Cardiac muscle cell (in vitro differentiated cells and primary cell): ENCODE measurements at regions not wholly inside any gene's neighbourhood (a gene's known extent, or its start where the extent isn't known, plus 50 kb on each side); places are given as distances from the start of the nearest gene placed in this dataset.
"Not testable (repeated sequence)": the region's sequence is repeated elsewhere in the genome, so short reads cannot be mapped to it uniquely, and the experiment has no call there.

ENCODE experiments used
- DNase-seq, 2 donors: peaks; one replicate each; pipeline versions ENCODE4 v3.0.0 to v3.0.0-alpha.2; 2010 to 2017; ENCODE audit warnings: low read depth in 1 of 2, low spot score in 1 of 2
- H3K27ac ChIP-seq: fragments of 200-600 bp; sonication (generic); 2 replicates; pipeline ENCODE4 v1.5.1; 2016
- H3K27me3 ChIP-seq: fragments of 200-600 bp; sonication (generic); 2 replicates; pipeline ENCODE4 v1.6.0; 2016; ENCODE audit warnings: control low read depth
- H3K36me3 ChIP-seq: fragments of 200-600 bp; sonication (generic); 2 replicates; pipeline ENCODE4 v1.5.1; 2016; ENCODE audit warnings: control low read depth
- H3K4me1 ChIP-seq: fragments of 200-600 bp; sonication (generic); 2 replicates; pipeline ENCODE4 v1.8.1; 2017; ENCODE audit warnings: low read depth, mild to moderate bottlenecking, mixed run types
- H3K4me3 ChIP-seq: fragments of 200-600 bp; sonication (generic); 2 replicates; pipeline ENCODE4 v1.5.1; 2016; ENCODE audit warnings: mild to moderate bottlenecking
- H3K9me3 ChIP-seq: fragments of 200-600 bp; sonication (generic); 2 replicates; pipeline ENCODE4 v1.5.1; 2017; ENCODE audit warnings: low read depth, mild to moderate bottlenecking, control low read depth
- CTCF ChIP-seq: IDR thresholded peaks from 2 replicates; pipeline ENCODE4 v1.5.1; 2012; ENCODE audit warnings: low read depth, mild to moderate bottlenecking, low read length

- Histone ChIP-seq H3K9me3 (no peaks in the 10 kb centered on the region), H3K36me3 (no peaks in the 10 kb centered on the region)
- TF ChIP-seq CTCF: no peak
Measured at GRCh38 chr6:68127074-68127473, 508.0 kb upstream of the ADGRB3 start.

GRCh38 chr6:68126089-68126749 lies 508.9 kb upstream of the ADGRB3 start:
- no peaks in the 10 kb centered on the region for H3K9me3 ChIP-seq
- H3K27me3 ChIP-seq: no peaks in the 10 kb centered on the region
- no peak for DNase-seq
- H3K27ac ChIP-seq: no peak overlapping the region
- TF ChIP-seq CTCF: no peak
- H3K4me3 ChIP-seq: no peak overlapping the region
- no peaks in the 10 kb centered on the region for H3K36me3 ChIP-seq
- no peaks in the 10 kb centered on the region for H3K4me1 ChIP-seq

More at GRCh38 chr6:68127074-68127473, 508.0 kb upstream of the ADGRB3 start:
- H3K4me3 ChIP-seq: no peak overlapping the region
- no peak for DNase-seq
- H3K27me3 ChIP-seq: no peaks in the 10 kb centered on the region
- H3K27ac ChIP-seq: no peak overlapping the region
- H3K4me1 ChIP-seq: no peaks in the 10 kb centered on the region

- not testable (repeated sequence) for H3K4me1 ChIP-seq, H3K27me3 ChIP-seq, H3K4me3 ChIP-seq, H3K27ac ChIP-seq, DNase-seq, H3K36me3 ChIP-seq, H3K9me3 ChIP-seq
Measured at GRCh38 chr6:68122975-68123374, 512.1 kb upstream of the ADGRB3 start.

DNA sequence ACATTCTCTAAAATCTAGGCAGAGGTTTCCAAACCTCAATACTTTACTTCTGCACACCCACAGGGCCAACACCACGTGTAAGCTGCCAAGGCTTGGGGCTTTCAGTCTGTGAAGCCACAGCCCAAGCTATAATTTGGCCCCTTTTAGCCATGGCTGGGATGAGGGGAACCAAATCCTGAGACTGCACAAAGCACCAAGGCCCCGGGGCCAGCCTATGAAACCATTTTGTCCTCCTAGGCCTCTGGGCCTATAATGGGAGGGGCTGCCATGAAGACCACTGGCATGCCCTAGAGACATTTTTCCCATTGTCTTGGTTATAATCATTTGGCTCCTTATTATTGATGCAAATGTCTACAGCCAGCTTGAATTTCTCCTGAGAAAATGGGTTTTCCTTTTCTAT lies 513.0 kb upstream of the ADGRB3 start:
- Histone ChIP-seq H3K9me3 (no peaks in the 10 kb centered on the region), H3K4me1 (no peaks in the 10 kb centered on the region), H3K36me3 (no peaks in the 10 kb centered on the region), H3K4me3 (no peak overlapping the region), H3K27ac (no peak overlapping the region), H3K27me3 (no peaks in the 10 kb centered on the region)
- no peak for DNase-seq
- TF ChIP-seq CTCF: no peak

DNA sequence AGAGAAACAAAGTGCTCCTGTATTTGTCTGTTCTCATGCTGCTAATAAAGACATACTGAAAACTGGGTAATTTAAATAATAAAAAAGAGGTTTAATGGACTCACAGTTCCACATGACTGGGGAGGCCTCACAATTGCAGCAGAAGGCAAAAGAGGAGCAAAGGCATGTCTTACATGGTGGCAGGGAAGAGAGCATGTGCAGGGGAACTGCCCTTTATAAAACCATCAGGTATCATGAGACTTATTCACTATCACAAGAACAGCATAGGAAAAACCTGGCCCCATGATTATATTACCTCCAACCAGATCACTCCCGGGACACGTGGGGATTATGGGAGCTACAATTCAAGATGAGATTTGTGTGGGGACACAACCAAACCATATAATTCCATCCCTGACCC lies 514.1 kb upstream of the ADGRB3 start:
- H3K27me3 ChIP-seq, H3K9me3 ChIP-seq, DNase-seq, H3K27ac ChIP-seq, H3K4me1 ChIP-seq, H3K4me3 ChIP-seq, H3K36me3 ChIP-seq: not testable (repeated sequence)

- Histone ChIP-seq H3K27ac (no peak overlapping the region), H3K27me3 (no peaks in the 10 kb centered on the region), H3K4me1 (no peaks in the 10 kb centered on the region), H3K36me3 (no peaks in the 10 kb centered on the region), H3K9me3 (no peaks in the 10 kb centered on the region), H3K4me3 (no peak overlapping the region)
- TF ChIP-seq CTCF: no peak
- no peak for DNase-seq
Measured at GRCh38 chr6:68114463-68115047, 520.5 kb upstream of the ADGRB3 start.
